CD14-positive monocyte (primary cell): ENCODE measurements at regions not wholly inside any gene's neighbourhood (a gene's known extent, or its start where the extent isn't known, plus 50 kb on each side); places are given as distances from the start of the nearest gene placed in this dataset.

Source experiments
- DNase-seq, 3 donors: peaks; one replicate each; pipeline ENCODE4 v3.0.0-alpha.2; 2011 to 2022
- H2AFZ ChIP-seq: 2 replicates; pipeline ENCODE4 v1.6.0; 2012; ENCODE audit warnings: mild to moderate bottlenecking, low read depth, low read length, inconsistent platforms; ENCODE audit not compliant: insufficient read depth, poor library complexity, severe bottlenecking
- H3K27ac ChIP-seq, 2 donors: 1 replicate in 1 of 2; 2 replicates in 1 of 2; pipeline ENCODE4 v1.5.1; 2012 to 2013; ENCODE audit warnings: low read length in 2 of 2, control low read depth in 1 of 2, inconsistent platforms in 1 of 2, low read depth in 1 of 2, mild to moderate bottlenecking in 1 of 2
- H3K27me3 ChIP-seq, 2 donors: one replicate each; pipeline versions ENCODE4 v1.6.0 to v1.6.1; 2011 to 2013; ENCODE audit warnings: low read length in 2 of 2; ENCODE audit not compliant: control insufficient read depth in 2 of 2, insufficient read depth in 2 of 2
- H3K36me3 ChIP-seq, 2 donors: replicated peaks in 1 of 2; 1 replicate in 1 of 2; 2 replicates in 1 of 2; pipeline versions ENCODE4 v1.5.1 to v1.6.1; 2012 to 2013; ENCODE audit warnings: low read length in 2 of 2, control low read depth in 1 of 2, inconsistent platforms in 1 of 2, mild to moderate bottlenecking in 1 of 2; ENCODE audit not compliant: insufficient read depth in 2 of 2, control insufficient read depth in 1 of 2
- H3K4me1 ChIP-seq, 2 donors: 1 replicate in 1 of 2; 2 replicates in 1 of 2; pipeline versions ENCODE4 v1.5.1 to v1.6.1; 2012 to 2013; ENCODE audit warnings: low read length in 2 of 2, control low read depth in 1 of 2, inconsistent platforms in 1 of 2, mild to moderate bottlenecking in 1 of 2, moderate library complexity in 1 of 2; ENCODE audit not compliant: insufficient read depth in 2 of 2, control insufficient read depth in 1 of 2
- H3K4me2 ChIP-seq: replicated peaks from 2 replicates; pipeline ENCODE3; 2012; ENCODE audit warnings: low read length, moderate library complexity, mild to moderate bottlenecking; ENCODE audit not compliant: poor library complexity, severe bottlenecking; ENCODE audit errors: extremely low read depth
- H3K4me3 ChIP-seq, 3 experiments: fragments of 200-600 bp in 1 of 3; sonication (generic) in 1 of 3; replicated peaks in 1 of 3; 1 replicate in 2 of 3; 2 replicates in 1 of 3; pipeline ENCODE4 v1.5.1; 2011 to 2013; ENCODE audit warnings: low read length in 3 of 3, mild to moderate bottlenecking in 3 of 3, control low read depth in 2 of 3, low read depth in 2 of 3, inconsistent platforms in 1 of 3, moderate library complexity in 1 of 3
- H3K79me2 ChIP-seq: 2 replicates; pipeline ENCODE4 v1.6.0; 2012; ENCODE audit warnings: mild to moderate bottlenecking, control low read depth, inconsistent platforms, low read length, moderate library complexity; ENCODE audit not compliant: insufficient read depth
- H3K9ac ChIP-seq: 2 replicates; pipeline ENCODE4 v1.6.0; 2017; ENCODE audit warnings: low read length, mild to moderate bottlenecking; ENCODE audit not compliant: insufficient read depth, poor library complexity, severe bottlenecking
- H3K9me3 ChIP-seq, 2 donors: replicated peaks in 1 of 2; 1 replicate in 1 of 2; 2 replicates in 1 of 2; pipeline versions ENCODE4 v1.5.1 to v1.6.1; 2012 to 2013; ENCODE audit warnings: low read length in 2 of 2, control low read depth in 1 of 2; ENCODE audit not compliant: control insufficient read depth in 1 of 2, insufficient read depth in 1 of 2
- H4K20me1 ChIP-seq: 2 replicates; pipeline ENCODE4 v1.6.0; 2012; ENCODE audit warnings: mild to moderate bottlenecking, low read length, control low read depth, moderate library complexity; ENCODE audit not compliant: insufficient read depth
- H3K27ac Mint-ChIP-seq, 7 donors: one replicate each; pipeline ENCODE4 v1.8.0; 2020; ENCODE audit warnings: mild to moderate bottlenecking in 7 of 7, mixed read lengths in 7 of 7, moderate library complexity in 6 of 7, inconsistent platforms in 2 of 7
- H3K27me3 Mint-ChIP-seq, 3 donors: one replicate each; pipeline ENCODE4 v1.8.0; 2021 to 2022; ENCODE audit warnings: low read depth in 3 of 3, mild to moderate bottlenecking in 3 of 3, mixed read lengths in 3 of 3, moderate library complexity in 3 of 3, inconsistent platforms in 1 of 3
- H3K36me3 Mint-ChIP-seq, 2 donors: one replicate each; pipeline ENCODE4 v1.8.0; 2020; ENCODE audit warnings: mixed read lengths in 2 of 2, inconsistent platforms in 1 of 2, mild to moderate bottlenecking in 1 of 2
- H3K4me1 Mint-ChIP-seq: one replicate; pipeline ENCODE4 v1.8.0; 2020; ENCODE audit warnings: mild to moderate bottlenecking, mixed read lengths
- H3K4me3 Mint-ChIP-seq, 2 donors: one replicate each; pipeline ENCODE4 v1.8.0; 2020; ENCODE audit warnings: mild to moderate bottlenecking in 2 of 2, mixed read lengths in 2 of 2, moderate library complexity in 1 of 2
- H3K9me3 Mint-ChIP-seq, 7 donors: one replicate each; pipeline ENCODE4 v1.8.0; 2020 to 2022; ENCODE audit warnings: mixed read lengths in 7 of 7, mild to moderate bottlenecking in 6 of 7, moderate library complexity in 6 of 7, inconsistent platforms in 2 of 7
- CTCF ChIP-seq: fragments of 200-600 bp; IDR thresholded peaks from one replicate; pipeline ENCODE4 v1.8.0; 2022; ENCODE audit warnings: antibody characterized with exemption, mild to moderate bottlenecking
- WGBS: methylation state at CpG from one replicate; pipeline ENCODE4 v1.1.5; 2013; ENCODE audit warnings: missing lambda C conversion rate; ENCODE audit not compliant: insufficient coverage; 5-methylcytosine and 5-hydroxymethylcytosine counted together
- intact Hi-C, 2 donors: fragments of 100-400 bp; cut with micrococcal nuclease; formaldehyde crosslinking; loops; one replicate each; pipeline versions ENCODE4 v1.15.0 to v1.15.1; 2023

- Histone ChIP-seq H2AFZ (no peak overlapping the region), H4K20me1 (no peaks in the 10 kb centered on the region), H3K4me1 (no peaks in the 10 kb centered on the region), H3K27ac (no peak overlapping the region), H3K27me3 (no peaks in the 10 kb centered on the region), H3K79me2 (no peaks in the 10 kb centered on the region), H3K36me3 (no peaks in the 10 kb centered on the region), H3K9ac (no peak overlapping the region), H3K9me3 (no peaks in the 10 kb centered on the region), H3K4me2 (no peak overlapping the region), H3K4me3 (no peak overlapping the region)
- no peak for TF ChIP-seq CTCF
- H3K27ac Mint-ChIP-seq = no peak overlapping the region
- DNase-seq = no peak
- H3K27me3 Mint-ChIP-seq = peaks cover 3 to 5% (median 4%) of the 10 kb centered on the region in 3 donors
- peaks cover 0 to 7% (median 0%) of the 10 kb centered on the region in 7 donors for H3K9me3 Mint-ChIP-seq
- WGBS = 81% methylated on average over 2 of the region's 5 CpGs
- H3K4me1 Mint-ChIP-seq = no peaks in the 10 kb centered on the region
- no peak overlapping the region for H3K4me3 Mint-ChIP-seq
- no peaks in the 10 kb centered on the region for H3K36me3 Mint-ChIP-seq
- intact Hi-C loops = no loop called here
These were observed 65.8 kb upstream of the PNPT1 start for GRCh38 chr2:55759271-55759921.

- H3K27ac ChIP-seq = no peak overlapping the region
- Mint-ChIP-seq H3K4me1 (no peaks in the 10 kb centered on the region), H3K4me3 (no peak overlapping the region), H3K9me3 (peaks cover 0 to 8% (median 2%) of the 10 kb centered on the region in 7 donors), H3K27me3 (peaks cover 4 to 5% (median 4%) of the 10 kb centered on the region in 3 donors), H3K27ac (no peak overlapping the region), H3K36me3 (no peaks in the 10 kb centered on the region)
- no peak overlapping the region for H3K9ac ChIP-seq
- intact Hi-C loops = no loop called here
- no peaks in the 10 kb centered on the region for H4K20me1 ChIP-seq
- H3K79me2 ChIP-seq = no peaks in the 10 kb centered on the region
- H2AFZ ChIP-seq = no peak overlapping the region
- no peak for TF ChIP-seq CTCF
- no peaks in the 10 kb centered on the region for H3K9me3 ChIP-seq
- H3K4me2 ChIP-seq = no peak overlapping the region
- H3K36me3 ChIP-seq = no peaks in the 10 kb centered on the region
- H3K4me3 ChIP-seq = no peak overlapping the region
- no peak for DNase-seq
- no CpG with 5 or more reads among the region's 1 CpG for WGBS
- H3K27me3 ChIP-seq = no peaks in the 10 kb centered on the region
- no peaks in the 10 kb centered on the region for H3K4me1 ChIP-seq
These were observed 58.3 kb upstream of the PNPT1 start for GRCh38 chr2:55751966-55752365.
